Stomach (tissue), 8 donors: ENCODE measurements at regions not wholly inside any gene's neighbourhood (a gene's known extent, or its start where the extent isn't known, plus 50 kb on each side); places are given as distances from the start of the nearest gene placed in this dataset.

Experiments
- DNase-seq, 2 donors: peaks; one replicate each; pipeline versions ENCODE4 v3.0.0 to v3.0.0-alpha.2; 2013 to 2019
- H3K27ac ChIP-seq, 5 donors: fragments of 200-600 bp in 4 of 5; sonication (generic) in 4 of 5; one replicate each; pipeline ENCODE4 v1.5.1; 2013 to 2019; ENCODE audit warnings: mild to moderate bottlenecking in 1 of 5, moderate library complexity in 1 of 5
- H3K27me3 ChIP-seq, 3 donors: fragments of 200-600 bp; sonication (generic); one replicate each; pipeline ENCODE4 v1.5.1; 2017 to 2019; ENCODE audit warnings: mixed run types in 1 of 3
- H3K36me3 ChIP-seq, 4 donors: fragments of 200-600 bp; sonication (generic); 1 replicate in 3 of 4; 2 replicates in 1 of 4; pipeline ENCODE4 v1.5.1; 2016 to 2019
- H3K4me1 ChIP-seq, 4 donors: fragments of 200-600 bp; sonication (generic); one replicate each; pipeline ENCODE4 v1.5.1; 2016 to 2019
- H3K4me3 ChIP-seq, 4 donors: fragments of 200-600 bp; sonication (generic) in 3 of 4; one replicate each; pipeline ENCODE4 v1.5.1; 2016 to 2019; ENCODE audit warnings: mild to moderate bottlenecking in 1 of 4
- H3K9me3 ChIP-seq, 4 donors: fragments of 200-600 bp; sonication (generic); one replicate each; pipeline ENCODE4 v1.5.1; 2016 to 2019
- EP300 ChIP-seq: sonication (generic); formaldehyde crosslinking; IDR thresholded peaks from one replicate; pipeline ENCODE4 v1.6.1; 2017; ENCODE audit warnings: antibody characterized with exemption
- POLR2A ChIP-seq, 4 donors: fragments of 450-650 bp; IDR thresholded peaks; one replicate each; pipeline ENCODE4 v1.6.1; 2016; ENCODE audit warnings: antibody characterized with exemption in 4 of 4, control low read depth in 2 of 4, mild to moderate bottlenecking in 1 of 4, moderate library complexity in 1 of 4
- POLR2AphosphoS5 ChIP-seq, 3 donors: sonication (generic); formaldehyde crosslinking; IDR thresholded peaks; one replicate each; pipeline ENCODE4 v1.6.1; 2016; ENCODE audit warnings: antibody characterized with exemption in 3 of 3
- WGBS, 5 donors: extraction: QIAGEN DNeasy Blood & Tissue Kit in 3 of 5; methylation state at CpG; one replicate each; pipeline versions ENCODE4 v1.1.5 to v1.1.7; 2013 to 2018; 5-methylcytosine and 5-hydroxymethylcytosine counted together
- intact Hi-C: fragments of 100-400 bp; cut with DNase I; formaldehyde crosslinking; loops from one replicate; pipeline ENCODE4 v1.15.1; 2023; ENCODE audit warnings: low total_unique reads
- TF ChIP-seq, protein P1 (sequence below), 7 experiments: fragments of 450-650 bp in 4 of 7; fragments of 200-600 bp in 3 of 7; sonication (generic) in 3 of 7; IDR thresholded peaks; one replicate each; pipeline ENCODE4 v1.5.1; 2016 to 2019; ENCODE audit warnings: antibody characterized with exemption in 7 of 7, control low read depth in 2 of 7, mild to moderate bottlenecking in 1 of 7
- donor health status: healthy with polysubstance abuse.
- donor health status: Bipolar disorder and iron deficiency.
- donor health status: healthy.

DNA sequence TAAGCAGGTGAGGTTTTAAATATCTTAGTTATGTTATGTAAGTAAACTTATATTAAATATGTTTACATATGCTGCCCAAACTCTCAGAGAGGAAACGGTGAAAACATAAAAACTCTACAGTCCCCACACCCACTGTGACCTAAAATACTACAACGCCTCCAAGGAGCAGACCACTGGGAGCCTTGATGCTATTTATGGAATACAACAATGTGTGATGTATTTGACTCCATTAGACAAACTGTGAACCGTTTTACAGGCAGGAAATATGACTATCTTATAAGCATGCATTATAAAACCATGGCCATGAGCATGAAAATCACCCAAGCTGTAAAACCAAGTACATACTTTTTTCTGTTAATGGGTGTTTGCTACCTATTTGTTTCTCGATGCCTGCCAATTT, 379.5 kb upstream of the TBL1XR1 start:
- H3K36me3 ChIP-seq = no peaks in the 10 kb centered on the region
- H3K4me1 ChIP-seq = peaks cover 0 to 6% (median 0%) of the 10 kb centered on the region in 4 donors
- H3K27ac ChIP-seq = no peak overlapping the region
- intact Hi-C loops = no loop called here
- 57 to 66% (median 59%) methylated on average over 4 of the region's 4 CpGs for WGBS, 5 donors
- no peaks in the 10 kb centered on the region for H3K9me3 ChIP-seq
- no peak overlapping the region for H3K4me3 ChIP-seq
- H3K27me3 ChIP-seq = no peaks in the 10 kb centered on the region
- TF ChIP-seq POLR2A (IDR thresholded peaks at IDR 0.05) (no peak), POLR2AphosphoS5 (IDR thresholded peaks at IDR 0.05) (no peak), EP300 (no peak)
- TF ChIP-seq, protein P1, sequence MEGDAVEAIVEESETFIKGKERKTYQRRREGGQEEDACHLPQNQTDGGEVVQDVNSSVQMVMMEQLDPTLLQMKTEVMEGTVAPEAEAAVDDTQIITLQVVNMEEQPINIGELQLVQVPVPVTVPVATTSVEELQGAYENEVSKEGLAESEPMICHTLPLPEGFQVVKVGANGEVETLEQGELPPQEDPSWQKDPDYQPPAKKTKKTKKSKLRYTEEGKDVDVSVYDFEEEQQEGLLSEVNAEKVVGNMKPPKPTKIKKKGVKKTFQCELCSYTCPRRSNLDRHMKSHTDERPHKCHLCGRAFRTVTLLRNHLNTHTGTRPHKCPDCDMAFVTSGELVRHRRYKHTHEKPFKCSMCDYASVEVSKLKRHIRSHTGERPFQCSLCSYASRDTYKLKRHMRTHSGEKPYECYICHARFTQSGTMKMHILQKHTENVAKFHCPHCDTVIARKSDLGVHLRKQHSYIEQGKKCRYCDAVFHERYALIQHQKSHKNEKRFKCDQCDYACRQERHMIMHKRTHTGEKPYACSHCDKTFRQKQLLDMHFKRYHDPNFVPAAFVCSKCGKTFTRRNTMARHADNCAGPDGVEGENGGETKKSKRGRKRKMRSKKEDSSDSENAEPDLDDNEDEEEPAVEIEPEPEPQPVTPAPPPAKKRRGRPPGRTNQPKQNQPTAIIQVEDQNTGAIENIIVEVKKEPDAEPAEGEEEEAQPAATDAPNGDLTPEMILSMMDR (IDR thresholded peaks at IDR 0.05) = no peak
- no peak for DNase-seq

DNA sequence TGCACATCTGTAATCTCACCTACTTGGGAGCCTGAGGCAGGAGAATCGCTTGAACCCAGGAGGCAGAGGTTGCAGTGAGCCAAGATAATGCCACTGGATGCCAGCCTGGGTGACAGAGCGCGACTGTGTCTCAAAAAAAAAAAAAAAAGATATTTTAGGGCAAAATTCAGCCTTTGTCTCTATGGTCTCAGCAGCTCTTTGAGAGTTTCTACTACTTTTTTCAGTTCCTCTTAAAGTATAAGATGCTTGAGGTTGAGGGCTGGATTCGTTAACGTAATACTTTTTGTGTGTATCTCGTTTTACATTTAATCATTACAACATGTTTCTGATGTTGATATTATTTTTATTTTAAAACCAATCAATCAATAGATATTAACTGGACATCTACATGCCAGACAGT, 381.2 kb upstream of the TBL1XR1 start:
- intact Hi-C loops = no loop called here
- WGBS, 5 donors = 77 to 94% (median 83%) methylated on average over 6 of the region's 6 CpGs
- H3K36me3 ChIP-seq = no peaks in the 10 kb centered on the region
- TF ChIP-seq EP300 = no peak
- no peak for TF ChIP-seq POLR2AphosphoS5 (IDR thresholded peaks at IDR 0.05)
- TF ChIP-seq POLR2A (IDR thresholded peaks at IDR 0.05) = no peak
- TF ChIP-seq, protein P1 (IDR thresholded peaks at IDR 0.05) = no peak
- peaks cover 0 to 6% (median 0%) of the 10 kb centered on the region in 4 donors for H3K4me1 ChIP-seq
- DNase-seq = no peak
- H3K27me3 ChIP-seq = no peaks in the 10 kb centered on the region
- no peak overlapping the region for H3K4me3 ChIP-seq
- no peaks in the 10 kb centered on the region for H3K9me3 ChIP-seq
- no peak overlapping the region for H3K27ac ChIP-seq

DNA sequence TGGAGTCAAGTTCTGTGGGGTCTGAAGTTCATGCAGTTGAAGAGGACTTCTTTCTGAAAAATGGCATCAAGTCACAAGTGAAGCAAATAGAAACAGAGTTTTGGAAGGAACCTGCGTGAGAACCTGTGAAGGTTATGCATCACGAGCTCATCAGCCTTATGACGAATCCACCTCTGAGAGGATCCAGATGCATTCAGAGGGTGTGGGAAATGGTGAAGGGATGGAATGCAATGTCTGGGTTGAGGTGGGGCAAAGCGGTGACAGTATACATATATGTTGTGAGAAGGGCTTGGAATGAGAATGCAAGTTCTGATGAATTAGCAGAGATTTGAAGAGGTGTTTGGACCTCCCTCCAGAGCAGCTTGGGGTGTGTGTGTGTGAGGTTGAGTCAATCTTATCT, 382.1 kb upstream of the TBL1XR1 start:
- no peak overlapping the region for H3K4me3 ChIP-seq
- intact Hi-C loops = no loop called here

DNA sequence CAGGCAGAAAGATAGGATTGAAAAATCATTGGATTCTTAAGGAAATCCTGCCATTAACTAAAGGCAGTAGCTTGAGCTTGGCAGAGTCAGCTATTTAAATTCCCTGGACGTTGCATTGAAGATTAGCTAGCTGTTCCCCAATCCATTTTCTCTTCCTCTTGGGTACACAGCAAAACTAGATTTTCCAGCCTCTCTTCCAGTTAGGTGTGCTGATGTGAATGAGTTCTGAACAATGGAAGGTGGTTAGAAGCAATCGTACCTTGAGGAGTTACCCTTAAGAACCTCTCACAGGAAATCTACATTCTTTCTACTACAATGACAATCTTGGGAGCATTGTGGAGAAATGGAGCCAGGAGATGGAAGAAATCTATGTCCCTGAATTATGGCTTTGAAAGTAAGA, 383.2 kb upstream of the TBL1XR1 start:
- Histone ChIP-seq H3K4me1 (no peaks in the 10 kb centered on the region), H3K27me3 (no peaks in the 10 kb centered on the region), H3K36me3 (no peaks in the 10 kb centered on the region), H3K27ac (no peak overlapping the region), H3K4me3 (no peak overlapping the region), H3K9me3 (no peaks in the 10 kb centered on the region)
- TF ChIP-seq POLR2A (IDR thresholded peaks at IDR 0.05) = no peak
- TF ChIP-seq, protein P1 (IDR thresholded peaks at IDR 0.05) = no peak
- no peak for TF ChIP-seq EP300
- no peak for TF ChIP-seq POLR2AphosphoS5 (IDR thresholded peaks at IDR 0.05)
- no peak for DNase-seq
- 25 to 44% (median 39%) methylated on average over 2 of the region's 2 CpGs for WGBS, 5 donors
- intact Hi-C loops = no loop called here

More for the DNA sequence above, 382.1 kb upstream of the TBL1XR1 start:
- Histone ChIP-seq H3K27ac (no peak overlapping the region), H3K27me3 (no peaks in the 10 kb centered on the region), H3K36me3 (no peaks in the 10 kb centered on the region), H3K4me1 (no peaks in the 10 kb centered on the region), H3K9me3 (no peaks in the 10 kb centered on the region)
- no peak for DNase-seq
- TF ChIP-seq POLR2AphosphoS5 (IDR thresholded peaks at IDR 0.05) (no peak), EP300 (no peak), POLR2A (IDR thresholded peaks at IDR 0.05) (no peak)
- TF ChIP-seq, protein P1 (IDR thresholded peaks at IDR 0.05) = no peak
- WGBS, 5 donors = 96 to 99% (median 98%) methylated on average over 4 of the region's 4 CpGs
